ENCODE measurements at regions not wholly inside any gene's neighbourhood (a gene's known extent, or its start where the extent isn't known, plus 50 kb on each side); places are given as distances from the start of the nearest gene placed in this dataset.
"Not testable (repeated sequence)": the region's sequence is repeated elsewhere in the genome, so short reads cannot be mapped to it uniquely, and the experiment has no call there.

DNA sequence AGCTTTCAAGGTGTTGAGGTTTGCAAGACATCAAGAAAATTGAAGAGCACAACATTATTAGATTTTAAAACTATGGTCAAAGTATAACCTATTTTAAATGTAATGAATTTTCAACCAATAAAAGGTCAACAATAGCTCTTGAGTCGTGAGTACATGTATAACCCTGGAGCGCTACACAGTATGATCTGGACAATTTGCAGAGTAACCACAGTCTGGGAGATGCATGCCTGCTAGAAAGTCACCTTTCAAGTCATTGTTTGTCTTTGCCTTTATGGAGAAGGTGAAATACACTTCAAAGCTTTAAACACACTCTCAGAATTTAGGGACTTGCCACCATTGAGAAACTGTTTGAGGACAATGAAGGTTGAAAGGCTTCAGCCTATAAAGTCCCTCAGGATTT lies 112.6 kb upstream of the ALCAM start:
- DNase-seq (ENCODE audit: low read depth, low spot score): no peak

- no peak for DNase-seq (ENCODE audit: low read depth, low spot score)
Measured at GRCh38 chr3:105255350-105255749, 111.4 kb upstream of the ALCAM start.

- DNase-seq (ENCODE audit: low read depth, low spot score): no peak
Measured at GRCh38 chr3:105259496-105259895, 107.2 kb upstream of the ALCAM start.

- no peak for DNase-seq (ENCODE audit: low read depth, low spot score)
Measured at GRCh38 chr3:105260385-105260784, 106.3 kb upstream of the ALCAM start.

- no peak for DNase-seq (ENCODE audit: low read depth, low spot score)
Measured at GRCh38 chr3:105274536-105274935, 92.2 kb upstream of the ALCAM start.

GRCh38 chr3:105274958-105275357 lies 91.8 kb upstream of the ALCAM start:
- DNase-seq (ENCODE audit: low read depth, low spot score): no peak

GRCh38 chr3:105277656-105278055 lies 89.1 kb upstream of the ALCAM start:
- DNase-seq (ENCODE audit: low read depth, low spot score): no peak

DNA sequence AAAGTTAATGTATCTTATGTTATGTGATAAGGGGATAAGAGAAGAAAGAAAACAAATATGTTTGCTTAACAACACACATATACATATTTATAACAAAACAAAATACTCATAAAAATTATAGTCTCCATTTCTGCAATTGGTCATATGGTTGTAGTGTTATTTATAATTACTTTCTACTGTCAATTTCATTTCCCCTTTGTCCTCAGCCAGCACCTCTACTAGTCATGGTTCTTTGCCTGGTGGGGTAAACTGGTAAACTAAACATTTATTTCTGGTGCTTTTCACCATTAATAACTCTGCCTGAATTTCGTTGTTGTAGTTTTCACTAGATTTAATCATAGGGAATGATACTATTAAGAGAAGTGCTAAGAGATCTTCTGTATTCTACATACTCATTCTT lies 88.0 kb upstream of the ALCAM start:
- DNase-seq (ENCODE audit: low read depth, low spot score): no peak

- no peak for DNase-seq (ENCODE audit: low read depth, low spot score)
Measured at GRCh38 chr3:105281989-105282388, 84.7 kb upstream of the ALCAM start.

DNA sequence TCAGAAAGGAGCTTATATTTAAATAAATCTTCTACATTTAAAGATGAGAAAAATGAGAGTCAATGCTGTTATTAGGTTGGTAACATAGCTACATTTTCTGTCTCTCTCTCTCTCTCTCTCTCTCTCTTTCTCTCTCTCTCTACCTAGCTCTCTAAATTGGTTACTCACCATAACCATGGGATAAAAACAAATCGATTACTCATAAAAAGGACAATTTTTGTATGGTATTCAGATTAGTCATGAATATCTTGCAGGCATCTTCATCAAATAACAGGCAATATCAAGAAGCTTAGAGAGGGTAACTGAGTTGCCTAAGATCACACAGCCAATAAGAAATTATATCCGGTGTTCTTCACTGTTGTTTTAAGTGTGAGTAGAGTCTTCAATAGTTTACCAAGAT lies 81.8 kb upstream of the ALCAM start:
- DNase-seq (ENCODE audit: low read depth, low spot score): no peak

DNA sequence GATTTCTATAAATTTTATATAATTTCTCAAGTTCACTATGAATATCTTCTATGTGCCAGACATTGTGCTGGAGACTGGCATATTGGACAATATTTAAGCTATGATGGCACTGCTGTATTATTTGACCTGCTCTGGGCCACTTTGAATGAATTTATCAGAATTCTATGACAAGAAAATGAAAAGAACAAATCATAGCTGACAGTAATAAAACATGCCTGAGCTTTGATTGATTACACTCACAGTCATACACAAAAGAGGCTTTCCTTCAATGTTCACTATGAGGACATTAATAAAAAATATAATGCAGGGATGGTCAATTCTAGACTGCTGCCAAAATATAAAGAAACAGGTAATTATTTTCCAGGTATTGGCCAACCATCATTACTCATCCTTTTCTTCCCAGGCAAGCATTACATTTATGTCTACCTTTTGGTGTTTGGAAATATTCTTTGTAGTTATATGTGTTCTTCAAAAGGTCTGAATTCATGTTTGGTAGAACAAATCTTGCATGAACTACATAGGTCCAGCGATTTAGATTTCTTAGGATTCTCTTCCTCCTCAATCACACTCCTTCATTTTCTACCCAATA lies 81.0 kb upstream of the ALCAM start:
- DNase-seq (ENCODE audit: low read depth, low spot score): no peak

DNA sequence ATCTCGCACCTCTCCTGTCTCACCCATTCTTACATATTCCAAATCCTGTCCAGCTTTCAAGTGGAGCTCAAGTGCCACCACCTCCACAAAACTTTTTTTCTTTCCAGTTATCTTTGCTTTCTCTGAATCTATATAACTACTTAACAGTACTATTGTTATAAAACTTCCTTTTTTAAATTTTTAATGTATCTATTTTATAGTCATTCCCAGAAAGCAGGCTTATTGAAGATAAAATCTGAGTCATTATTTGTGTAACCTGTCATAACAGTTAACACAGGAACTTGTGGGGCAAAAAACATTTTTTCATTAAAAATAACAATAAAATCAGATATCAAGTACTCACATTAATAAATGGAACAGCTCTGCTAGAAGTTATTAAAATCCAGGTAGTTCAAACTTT lies 73.3 kb upstream of the ALCAM start:
- no peak for DNase-seq (ENCODE audit: low read depth, low spot score)

DNA sequence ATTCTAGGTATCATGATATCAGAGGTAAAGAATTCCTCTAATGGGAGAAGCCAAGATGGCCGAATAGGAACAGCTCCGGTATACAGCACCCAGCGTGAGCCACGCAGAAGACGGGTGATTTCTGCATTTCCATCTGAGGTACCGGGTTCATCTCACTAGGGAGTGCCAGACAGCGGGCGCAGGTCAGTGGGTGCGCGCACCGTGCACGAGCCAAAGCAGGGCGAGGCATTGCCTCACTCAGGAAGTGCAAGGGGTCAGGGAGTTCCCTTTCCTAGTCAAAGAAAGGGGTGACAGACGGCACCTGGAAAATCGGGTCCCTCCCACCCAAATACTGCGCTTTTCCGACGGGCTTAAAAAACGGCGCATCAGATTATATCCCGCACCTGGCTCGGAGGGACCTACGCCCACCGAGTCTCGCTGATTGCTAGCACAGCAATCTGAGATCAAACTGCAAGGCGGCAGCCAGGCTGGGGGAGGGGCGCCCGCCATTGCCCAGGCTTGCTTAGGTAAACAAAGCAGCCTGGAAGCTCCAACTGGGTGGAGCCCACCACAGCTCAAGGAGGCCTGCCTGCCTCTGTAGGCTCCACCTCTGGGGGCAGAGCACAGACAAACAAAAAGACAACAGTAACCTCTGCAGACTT lies 70.4 kb upstream of the ALCAM start:
- not testable (repeated sequence) for DNase-seq (ENCODE audit: low read depth, low spot score)

- DNase-seq (ENCODE audit: low read depth, low spot score): no peak
Measured at GRCh38 chr3:105304487-105304886, 62.2 kb upstream of the ALCAM start.

- DNase-seq (ENCODE audit: low read depth, low spot score): no peak
Measured at GRCh38 chr3:105315144-105315543, 51.6 kb upstream of the ALCAM start.

GRCh38 chr3:105315815-105316214 lies 50.9 kb upstream of the ALCAM start:
- DNase-seq (ENCODE audit: low read depth, low spot score): no peak

- no peak for DNase-seq (ENCODE audit: low read depth, low spot score)
Measured at GRCh38 chr3:105316331-105316730, 50.4 kb upstream of the ALCAM start.

Measured in pulmonary artery endothelial cell (primary cell).